DMS53 (cell line): ENCODE measurements at regions not wholly inside any gene's neighbourhood (a gene's known extent, or its start where the extent isn't known, plus 50 kb on each side); places are given as distances from the start of the nearest gene placed in this dataset.

Source experiments
- DNase-seq: peaks from one replicate; lab custom pipeline; 2025; lab: John Stamatoyannopoulos, UW

GRCh38 chr6:44049989-44050871 is 77.0 kb downstream of the MRPL14 start:
- no peak for DNase-seq

GRCh38 chr6:44049163-44049988 is 77.9 kb downstream of the MRPL14 start:
- no peak for DNase-seq

GRCh38 chr6:44048277-44048676 is 79.0 kb downstream of the MRPL14 start:
- no peak for DNase-seq

DNA sequence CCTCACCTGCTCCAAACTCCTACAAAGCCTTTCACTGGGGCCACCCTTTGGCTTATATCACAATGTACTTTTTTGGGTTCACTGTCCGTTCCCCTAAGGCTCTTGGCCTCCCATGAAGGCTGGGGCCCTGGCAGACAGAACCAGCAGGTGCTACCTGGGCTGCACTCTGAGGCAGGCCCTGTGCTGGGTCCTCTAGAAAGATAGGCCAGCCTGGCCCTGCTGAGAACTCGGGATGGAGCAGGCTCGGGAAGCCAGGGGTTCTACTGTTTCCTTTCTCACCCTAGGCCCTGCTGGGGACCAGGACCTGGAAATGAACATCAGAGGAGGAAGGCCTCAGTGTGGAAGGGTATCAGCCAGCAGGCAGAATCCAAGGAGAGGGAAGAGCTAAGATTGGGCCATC is 79.5 kb downstream of the MRPL14 start:
- DNase-seq: no peak

DNA sequence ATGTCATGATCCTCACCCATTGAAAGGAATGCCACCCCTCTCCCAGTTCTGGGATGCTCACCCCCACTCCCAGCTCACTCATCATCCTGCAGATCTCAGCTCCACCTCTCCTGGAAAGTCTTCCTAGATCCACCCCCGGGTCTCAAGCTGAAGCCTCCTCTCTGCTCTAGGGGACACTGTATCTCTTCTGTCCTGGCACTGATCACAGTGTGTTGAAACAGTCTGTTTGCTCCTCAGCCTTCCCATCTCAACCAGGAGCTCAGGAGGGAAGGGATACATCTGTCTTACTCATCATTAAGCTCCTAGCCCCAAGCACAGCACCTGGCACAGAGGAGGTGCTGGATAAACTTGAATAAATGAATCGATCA is 80.1 kb downstream of the MRPL14 start:
- no peak for DNase-seq

- DNase-seq: no peak
Measured at GRCh38 chr6:44046516-44047178, 80.6 kb downstream of the MRPL14 start.

DNA sequence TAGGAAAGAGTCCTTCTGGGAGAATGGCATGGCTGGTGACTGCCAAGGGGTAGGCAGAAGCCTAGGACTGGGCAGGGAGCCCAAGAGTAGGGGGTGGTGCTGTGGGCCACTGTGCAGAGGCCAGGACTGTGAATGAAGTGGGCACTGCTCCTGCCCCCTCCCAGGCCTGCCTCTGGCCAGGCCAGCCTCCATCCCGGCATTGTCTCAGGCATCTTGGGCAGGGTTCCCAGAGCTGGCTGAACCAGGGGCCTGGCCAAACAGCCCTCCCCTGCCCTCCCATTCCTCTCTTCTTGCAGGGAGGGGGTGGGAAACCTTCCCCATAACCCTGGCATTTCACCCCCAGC is 81.6 kb downstream of the MRPL14 start:
- no peak for DNase-seq

DNA sequence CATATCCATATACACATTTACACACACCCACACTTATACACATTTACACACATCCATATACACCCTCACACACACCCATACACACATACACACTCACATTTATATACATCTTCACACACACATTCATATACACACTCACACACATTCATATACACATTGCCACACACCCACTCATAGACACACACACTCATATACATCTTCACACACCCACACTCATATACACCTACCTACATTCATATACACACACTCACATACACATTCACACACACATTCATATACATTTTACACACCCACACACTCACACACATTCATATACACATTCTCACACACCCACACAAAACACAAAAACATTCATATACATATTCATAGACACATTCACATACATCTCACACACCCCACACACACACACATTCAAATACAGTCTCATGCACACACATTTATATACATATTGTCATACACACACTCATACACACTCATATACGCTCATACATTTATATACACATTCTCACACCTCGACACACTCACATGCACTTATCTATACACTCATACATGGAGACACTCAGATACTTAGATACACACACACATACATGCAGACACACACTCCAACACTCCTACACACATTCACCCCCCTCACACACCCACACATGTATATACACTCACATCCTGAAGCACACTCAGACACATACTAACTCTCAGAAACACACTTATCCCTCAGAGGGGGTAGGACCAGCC is 82.1 kb downstream of the MRPL14 start:
- DNase-seq: no peak

DNA sequence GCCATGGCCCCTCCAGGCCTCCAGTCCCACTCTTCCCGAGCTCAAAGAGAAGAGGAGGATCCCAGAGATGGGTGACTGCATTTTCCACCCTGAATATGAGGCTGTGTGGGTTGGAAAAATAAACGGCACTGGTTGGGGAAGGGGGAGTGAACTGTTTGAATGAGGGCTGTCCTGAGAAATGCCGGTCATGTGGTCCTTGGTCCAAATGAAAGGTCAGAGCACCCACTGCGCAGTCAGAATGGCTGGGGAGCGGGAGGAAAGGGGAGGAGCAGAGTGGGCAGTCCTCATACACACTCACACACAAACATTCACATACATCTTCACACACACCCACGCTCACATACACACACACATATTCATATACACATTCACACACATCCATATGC is 83.1 kb downstream of the MRPL14 start:
- no peak for DNase-seq

- DNase-seq: no peak
Measured at GRCh38 chr6:44043479-44044153, 83.6 kb downstream of the MRPL14 start.

GRCh38 chr6:44042989-44043478 is 84.2 kb downstream of the MRPL14 start:
- DNase-seq: no peak

DNA sequence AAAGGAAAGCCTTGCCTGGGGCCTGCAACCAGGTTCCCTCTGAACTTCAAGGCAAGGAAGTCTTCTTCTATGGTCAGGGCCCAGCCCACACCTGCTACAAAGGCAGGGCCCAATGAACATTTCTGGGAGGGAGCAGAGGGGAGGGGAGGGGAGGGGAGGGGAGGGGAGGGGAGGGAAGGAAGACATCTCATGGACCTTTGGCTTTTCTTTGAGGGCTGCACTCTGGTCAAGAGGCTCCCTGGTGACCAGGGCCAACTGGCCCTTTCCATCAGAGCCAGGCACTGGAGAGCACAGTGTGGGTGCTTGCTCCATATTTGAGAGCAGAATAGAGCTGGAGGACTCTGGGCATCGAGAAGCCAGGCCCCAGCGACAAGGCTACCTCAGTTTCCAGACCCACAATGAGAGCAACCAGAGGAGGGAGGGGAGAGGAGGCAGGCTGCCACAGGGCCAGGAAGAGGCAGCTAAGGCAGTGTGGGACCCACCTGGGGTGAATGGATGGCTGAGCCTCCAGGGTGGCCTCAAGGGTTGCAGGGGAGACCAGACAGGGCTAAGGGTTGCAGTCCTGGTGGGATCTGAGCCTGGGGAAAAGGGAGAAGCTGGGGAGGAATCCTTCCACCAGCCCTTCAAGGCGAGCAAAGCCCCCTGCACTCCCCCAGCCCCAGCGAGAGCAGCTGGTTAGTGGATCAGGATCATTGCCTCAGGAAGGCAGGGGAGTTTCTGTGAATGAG is 84.8 kb downstream of the MRPL14 start:
- no peak for DNase-seq

GRCh38 chr6:44041461-44042260 is 85.6 kb downstream of the MRPL14 start:
- no peak for DNase-seq

DNA sequence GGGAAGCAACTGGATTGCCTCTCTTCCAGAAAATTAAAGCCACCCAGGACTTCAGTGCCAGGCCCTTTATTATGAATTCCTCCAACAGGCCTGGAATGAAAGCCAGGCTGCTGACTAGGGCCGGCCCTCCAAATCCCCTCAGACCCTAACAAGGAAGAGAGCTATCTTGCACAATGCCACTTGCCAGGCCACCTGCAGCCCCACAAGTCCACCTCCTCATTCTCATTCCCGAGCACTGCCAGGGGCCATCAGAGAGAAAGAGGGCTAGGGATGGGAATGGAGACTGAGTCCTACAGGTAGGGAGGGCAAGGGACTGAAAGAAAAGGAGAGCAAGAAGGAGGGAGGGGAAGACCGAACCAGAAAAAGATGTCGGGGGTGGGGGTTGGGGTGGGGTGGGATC is 86.5 kb downstream of the MRPL14 start:
- no peak for DNase-seq

DNA sequence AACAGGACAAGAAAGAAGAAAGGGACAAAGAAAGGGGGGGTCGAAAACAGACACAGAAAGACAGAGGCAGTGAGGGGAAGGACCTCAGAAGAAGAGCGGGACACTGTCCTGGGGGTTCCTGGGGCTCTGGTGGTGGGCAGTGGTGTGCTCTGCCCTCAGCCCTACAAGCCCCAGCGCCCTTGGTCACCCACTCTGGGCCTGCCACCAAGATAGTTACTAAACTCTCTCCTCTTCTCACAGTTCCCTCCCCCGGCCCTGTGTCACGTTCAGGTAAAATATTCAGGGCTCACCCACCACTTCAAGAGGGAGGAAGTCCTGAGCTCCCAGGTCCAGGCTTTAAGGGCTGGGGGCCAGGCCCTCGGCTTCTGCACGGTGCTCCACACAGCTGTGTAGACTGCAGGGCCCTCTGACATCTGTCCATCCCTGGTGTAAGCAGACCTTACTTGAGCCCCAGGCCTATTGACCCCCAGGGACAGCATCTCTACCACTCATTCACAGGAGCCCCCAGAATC is 87.4 kb downstream of the MRPL14 start:
- no peak for DNase-seq

- no peak for DNase-seq
Measured at GRCh38 chr6:44039191-44039719, 88.0 kb downstream of the MRPL14 start.

- DNase-seq: no peak
Measured at GRCh38 chr6:44038543-44039065, 88.6 kb downstream of the MRPL14 start.

DNA sequence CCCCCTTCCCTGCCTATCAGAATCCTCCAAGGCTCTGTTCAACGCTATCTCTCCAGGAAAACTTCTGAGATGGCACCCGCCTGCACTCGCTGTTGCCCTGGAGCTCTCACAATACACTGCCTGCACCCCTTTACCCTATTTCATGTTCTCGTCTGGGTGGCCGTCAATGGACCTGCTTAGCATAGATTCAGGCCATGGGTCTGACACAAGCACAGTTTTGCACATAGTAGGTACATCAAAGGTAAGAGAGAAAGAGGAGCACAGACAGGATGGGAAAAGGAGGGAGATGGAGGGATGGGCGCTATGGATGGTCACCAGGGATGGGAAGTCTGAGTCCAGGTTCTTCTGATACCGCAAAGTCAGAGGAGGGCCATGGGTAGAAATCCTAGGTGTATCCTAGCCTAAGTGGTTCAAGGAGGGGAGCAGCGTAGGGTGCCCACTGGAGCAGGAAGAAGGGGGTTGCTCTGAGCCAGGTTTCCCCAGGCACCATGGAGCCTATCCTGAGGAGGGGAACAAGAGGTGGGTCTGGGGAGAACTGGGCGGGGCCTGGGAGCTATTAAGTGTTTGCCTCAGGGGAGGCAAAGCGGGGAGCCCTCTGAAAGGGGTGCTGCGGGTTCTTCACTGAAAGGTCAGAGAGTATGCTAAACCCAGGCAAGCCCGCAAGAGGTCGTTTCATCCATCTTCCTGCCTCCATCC is 89.3 kb downstream of the MRPL14 start:
- no peak for DNase-seq
